GM19035 (cell line): ENCODE measurements at regions not wholly inside any gene's neighbourhood (a gene's known extent, or its start where the extent isn't known, plus 50 kb on each side); places are given as distances from the start of the nearest gene placed in this dataset.
A peak's percentile ranks its signal among the peaks of the same experiment; 100 is the strongest.
"Not testable (repeated sequence)": the region's sequence is repeated elsewhere in the genome, so short reads cannot be mapped to it uniquely, and the experiment has no call there.

Experiments used
- ATAC-seq: cut with Tn5 transposase; IDR thresholded peaks from one replicate; pipeline ENCODE4 v1.9.1; 2021; ENCODE audit not compliant: unreplicated experiment

- ATAC-seq = no peak
Measured at GRCh38 chrX:112947981-112948615, 107.5 kb upstream of the AMOT start.

DNA sequence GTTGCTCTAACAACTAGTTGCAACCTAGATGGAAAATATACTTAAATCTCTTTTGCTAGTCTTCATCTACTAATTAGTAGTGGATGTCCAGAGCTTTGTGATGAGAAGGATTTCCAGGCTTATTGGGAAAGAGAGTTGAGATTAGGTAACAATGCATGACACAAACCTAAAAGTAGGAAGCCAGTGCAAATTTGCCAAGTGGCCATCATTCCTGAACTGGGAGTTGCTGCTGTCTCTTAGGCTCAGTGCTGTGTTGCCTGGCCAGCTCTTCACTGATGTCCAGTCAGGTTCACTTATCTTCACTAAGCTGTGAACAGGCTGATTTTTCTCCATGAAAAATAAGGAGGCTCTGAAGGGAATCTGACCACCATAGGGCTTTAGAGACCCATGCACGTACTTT lies 105.6 kb upstream of the AMOT start:
- no peak for ATAC-seq

GRCh38 chrX:112945826-112946225 lies 105.2 kb upstream of the AMOT start:
- no peak for ATAC-seq

DNA sequence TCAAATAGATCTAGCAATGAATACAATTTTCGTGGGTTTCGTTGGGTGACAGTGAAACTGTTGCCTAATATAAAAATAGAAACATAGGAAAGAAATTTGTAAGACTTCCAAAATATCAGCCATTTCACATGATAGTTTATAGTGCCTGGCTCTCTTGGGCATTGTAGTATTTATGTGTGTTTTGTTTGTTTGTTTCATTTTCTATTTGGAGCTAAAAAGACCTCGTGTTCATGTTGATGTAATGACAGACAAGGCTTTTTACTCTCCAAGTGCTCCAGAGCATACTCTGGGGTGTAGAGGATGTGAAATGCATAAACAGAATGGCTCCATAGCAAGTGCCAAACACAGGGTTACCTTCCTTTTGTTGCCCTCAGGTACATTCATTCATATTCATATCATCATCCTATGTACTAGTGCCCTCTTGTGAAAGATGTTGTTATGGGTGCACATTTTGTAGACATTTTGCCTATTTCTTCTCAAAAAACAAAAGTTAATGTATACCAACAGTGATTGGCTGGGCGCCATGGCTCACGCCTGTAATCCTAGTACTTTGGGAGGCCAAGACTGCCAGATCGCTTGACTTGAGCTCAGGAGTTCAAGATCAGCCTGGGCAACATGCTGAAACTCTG lies 100.7 kb upstream of the AMOT start:
- ATAC-seq = peak; percentile 91

- no peak for ATAC-seq
Measured at GRCh38 chrX:112935029-112935428, 94.4 kb upstream of the AMOT start.

GRCh38 chrX:112931900-112932299 lies 91.3 kb upstream of the AMOT start:
- no peak for ATAC-seq

DNA sequence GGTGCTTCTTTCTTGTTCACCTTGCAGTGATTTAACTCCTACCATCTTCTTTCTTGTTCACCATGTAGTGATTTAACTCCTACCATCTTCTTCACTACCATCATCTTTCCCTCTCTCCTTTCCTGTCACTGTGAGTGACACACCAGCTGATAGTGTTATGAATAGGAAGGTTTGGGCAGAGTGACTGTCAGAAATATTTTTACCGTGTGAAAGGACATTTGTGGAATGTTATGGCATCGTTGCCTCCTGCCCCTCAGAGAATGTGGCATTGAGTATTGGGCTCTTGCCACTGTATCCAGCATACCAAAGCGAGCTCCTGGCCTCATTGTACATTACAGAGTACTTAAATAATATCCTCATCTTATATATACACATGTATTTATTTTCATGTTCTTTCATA lies 90.8 kb upstream of the AMOT start:
- ATAC-seq = no peak

DNA sequence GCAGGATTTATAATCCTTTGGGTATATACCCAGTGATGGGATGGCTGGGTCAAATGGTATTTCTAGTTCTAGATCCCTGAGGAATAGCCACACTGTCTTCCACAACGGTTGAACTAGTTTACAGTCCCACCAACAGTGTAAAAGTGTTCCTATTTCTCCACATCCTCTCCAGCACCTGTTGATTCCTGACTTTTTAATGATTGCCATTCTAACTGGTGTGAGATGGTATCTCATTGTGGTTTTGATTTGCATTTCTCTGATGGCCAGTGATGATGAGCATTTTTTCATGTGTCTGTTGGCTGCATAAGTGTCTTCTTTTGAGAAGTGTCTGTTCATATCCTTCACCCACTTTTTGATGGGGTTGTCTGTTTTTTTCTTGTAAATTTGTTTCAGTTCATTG lies 82.8 kb upstream of the AMOT start:
- ATAC-seq = not testable (repeated sequence)

- no peak for ATAC-seq
Measured at GRCh38 chrX:112913807-112914206, 73.2 kb upstream of the AMOT start.

DNA sequence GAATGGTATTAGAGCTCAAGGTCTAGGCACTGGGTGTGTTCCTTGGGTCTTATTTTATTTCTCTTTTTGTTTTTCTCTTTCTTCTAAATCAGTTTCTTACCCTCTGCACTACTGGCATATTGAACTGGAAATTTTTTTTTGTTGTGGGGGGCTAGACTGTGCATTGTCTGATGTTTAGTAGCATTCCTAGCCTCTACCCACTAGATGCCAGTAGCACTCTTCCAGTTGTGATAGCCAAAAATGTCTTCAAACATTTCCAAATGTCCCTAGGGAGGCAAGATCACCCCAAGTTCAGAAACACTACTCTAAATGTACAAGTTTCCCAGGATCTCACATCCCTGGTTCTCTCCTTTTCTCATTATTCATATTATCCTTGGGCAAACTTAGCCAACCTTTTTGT lies 69.8 kb upstream of the AMOT start:
- ATAC-seq = no peak

- no peak for ATAC-seq
Measured at GRCh38 chrX:112901869-112902725, 61.5 kb upstream of the AMOT start.

DNA sequence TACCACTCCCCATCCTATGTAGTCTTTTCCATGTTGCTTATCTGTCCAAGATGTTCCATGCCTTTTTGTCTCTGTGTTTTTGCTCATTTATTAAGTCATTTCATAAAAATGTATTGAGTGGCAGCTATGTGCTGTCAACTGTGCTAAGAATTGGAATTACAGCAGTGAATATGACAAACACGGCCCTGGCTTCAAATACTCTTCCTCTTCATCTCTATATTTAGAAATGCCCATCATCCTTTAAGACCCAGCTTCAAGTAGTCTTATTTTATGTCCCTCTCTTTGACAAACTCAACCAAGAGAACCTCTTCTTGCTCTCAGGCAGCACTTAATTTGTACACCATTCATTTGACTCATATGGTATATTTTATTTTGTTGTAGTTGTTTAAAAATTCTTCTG lies 55.4 kb upstream of the AMOT start:
- ATAC-seq = no peak
